RWPE1 (cell line): ENCODE measurements at regions not wholly inside any gene's neighbourhood (a gene's known extent, or its start where the extent isn't known, plus 50 kb on each side); places are given as distances from the start of the nearest gene placed in this dataset.

Experiments used
- CTCF ChIA-PET: fragments of 350-600 bp; sonication (Branson Sonifier 250); formaldehyde crosslinking; extraction: SDS; loops from one replicate; lab custom pipeline; 2021; lab: Yijun Ruan, JAX
- POLR2A ChIA-PET: fragments of 400-600 bp; formaldehyde crosslinking; extraction: SDS; loops from one replicate; lab custom pipeline; 2020; ENCODE audit warnings: antibody characterized with exemption; ENCODE audit not compliant: low non-redundant PET; lab: Yijun Ruan, JAX
- DNase-seq: peaks from one replicate; pipeline ENCODE4 v3.0.0; 2012; ENCODE audit warnings: low spot score
- H3K27ac ChIP-seq: fragments of 450-650 bp; 2 replicates; pipeline ENCODE4 v1.5.1; 2017
- TF ChIP-seq, protein P1 (sequence below): fragments of 450-650 bp; conservative IDR thresholded peaks from 2 replicates; pipeline ENCODE4 v1.5.1; 2017; ENCODE audit warnings: low read depth, mild to moderate bottlenecking

DNA sequence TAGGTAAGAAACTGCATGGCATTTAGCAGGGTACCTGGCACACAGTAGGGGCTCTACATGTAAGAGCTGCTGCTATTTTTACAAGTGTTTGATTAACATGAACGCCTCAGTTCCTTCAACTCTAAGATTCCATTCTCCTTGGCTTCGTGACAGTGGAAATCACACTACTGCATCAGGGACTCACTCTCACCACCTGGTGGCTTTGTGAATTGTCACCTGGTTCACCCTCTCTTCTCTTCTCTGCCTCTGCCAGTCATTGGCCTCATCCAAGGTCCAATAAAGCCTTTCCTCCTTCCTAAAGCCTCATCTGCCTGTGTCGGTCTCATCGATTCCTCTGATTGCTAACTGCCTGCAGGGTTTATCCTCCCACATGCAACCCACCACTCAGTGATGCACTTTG, 476.4 kb downstream of the VRK1 start:
- no peak overlapping the region for H3K27ac ChIP-seq
- TF ChIP-seq, protein P1, sequence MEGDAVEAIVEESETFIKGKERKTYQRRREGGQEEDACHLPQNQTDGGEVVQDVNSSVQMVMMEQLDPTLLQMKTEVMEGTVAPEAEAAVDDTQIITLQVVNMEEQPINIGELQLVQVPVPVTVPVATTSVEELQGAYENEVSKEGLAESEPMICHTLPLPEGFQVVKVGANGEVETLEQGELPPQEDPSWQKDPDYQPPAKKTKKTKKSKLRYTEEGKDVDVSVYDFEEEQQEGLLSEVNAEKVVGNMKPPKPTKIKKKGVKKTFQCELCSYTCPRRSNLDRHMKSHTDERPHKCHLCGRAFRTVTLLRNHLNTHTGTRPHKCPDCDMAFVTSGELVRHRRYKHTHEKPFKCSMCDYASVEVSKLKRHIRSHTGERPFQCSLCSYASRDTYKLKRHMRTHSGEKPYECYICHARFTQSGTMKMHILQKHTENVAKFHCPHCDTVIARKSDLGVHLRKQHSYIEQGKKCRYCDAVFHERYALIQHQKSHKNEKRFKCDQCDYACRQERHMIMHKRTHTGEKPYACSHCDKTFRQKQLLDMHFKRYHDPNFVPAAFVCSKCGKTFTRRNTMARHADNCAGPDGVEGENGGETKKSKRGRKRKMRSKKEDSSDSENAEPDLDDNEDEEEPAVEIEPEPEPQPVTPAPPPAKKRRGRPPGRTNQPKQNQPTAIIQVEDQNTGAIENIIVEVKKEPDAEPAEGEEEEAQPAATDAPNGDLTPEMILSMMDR = no peak
- no peak for DNase-seq
- POLR2A ChIA-PET = no interaction called here
- CTCF ChIA-PET = interaction anchor here (0.6 kb wide), 1 partner anchor 82 kb away, joined by 3 read pairs; no protein-coding TSS in a partner anchor

DNA sequence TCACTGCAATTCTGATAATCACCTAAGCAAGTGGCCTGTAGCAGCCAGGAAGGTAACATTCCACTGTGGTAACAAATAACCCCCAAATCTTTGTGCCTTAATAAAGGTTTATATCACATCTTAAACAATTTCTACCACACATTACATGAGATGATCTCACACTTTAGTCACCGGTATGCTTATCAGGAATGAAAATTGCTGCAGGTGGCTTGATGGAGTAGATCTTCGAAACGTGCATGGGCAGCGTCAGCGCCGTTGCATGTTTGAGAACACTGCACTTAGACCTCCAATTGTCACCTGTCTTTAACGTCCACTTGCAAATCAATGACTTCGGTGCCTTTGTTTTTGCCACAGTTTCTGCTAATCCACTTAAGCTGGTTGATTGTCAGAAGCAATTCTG, 477.4 kb downstream of the VRK1 start:
- ChIA-PET CTCF (no interaction called here), POLR2A (no interaction called here)
- no peak overlapping the region for H3K27ac ChIP-seq
- DNase-seq = no peak
- TF ChIP-seq, protein P1 = no peak

DNA sequence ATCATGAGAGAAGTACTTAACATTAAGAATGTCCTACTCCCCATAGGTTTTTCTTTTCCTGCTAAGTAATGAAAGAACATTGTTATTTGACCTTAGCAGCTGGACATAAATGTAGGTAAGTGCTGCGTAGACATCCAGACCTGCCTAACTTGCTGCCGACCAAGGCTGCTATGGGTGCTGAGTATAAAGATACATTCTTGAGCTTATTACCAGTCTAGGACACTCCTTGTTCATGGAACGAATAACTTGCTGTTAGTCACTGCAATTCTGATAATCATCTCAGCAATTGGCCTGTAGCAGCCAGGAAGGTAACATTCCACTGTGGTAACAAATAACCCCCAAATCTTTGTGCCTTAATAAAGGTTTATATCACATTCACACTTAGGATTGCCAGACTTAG, 478.1 kb downstream of the VRK1 start:
- TF ChIP-seq, protein P1 = no peak
- no peak overlapping the region for H3K27ac ChIP-seq
- POLR2A ChIA-PET = no interaction called here
- CTCF ChIA-PET = no interaction called here
- DNase-seq = no peak

DNA sequence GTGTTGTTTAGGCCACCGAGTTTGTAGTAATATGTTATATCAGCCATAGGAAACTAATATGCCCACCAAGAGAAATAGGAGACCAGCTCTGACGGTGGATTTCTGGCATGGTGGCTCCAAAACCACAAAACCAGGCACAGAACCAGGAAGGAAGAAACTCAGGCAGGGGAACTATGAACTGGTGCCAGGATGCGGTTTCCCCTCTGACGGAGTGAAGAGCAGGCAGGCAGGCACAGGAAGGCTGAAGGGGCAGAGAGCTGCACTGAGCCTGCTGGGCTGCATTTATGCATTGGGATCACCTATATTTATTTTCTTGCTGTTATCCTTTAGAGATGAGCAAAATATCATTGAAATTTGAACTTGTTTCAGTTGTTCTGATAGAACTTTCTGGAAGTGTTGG, 479.4 kb downstream of the VRK1 start:
- POLR2A ChIA-PET = no interaction called here
- TF ChIP-seq, protein P1 = no peak
- no peak for DNase-seq
- H3K27ac ChIP-seq = no peak overlapping the region
- CTCF ChIA-PET = no interaction called here

DNA sequence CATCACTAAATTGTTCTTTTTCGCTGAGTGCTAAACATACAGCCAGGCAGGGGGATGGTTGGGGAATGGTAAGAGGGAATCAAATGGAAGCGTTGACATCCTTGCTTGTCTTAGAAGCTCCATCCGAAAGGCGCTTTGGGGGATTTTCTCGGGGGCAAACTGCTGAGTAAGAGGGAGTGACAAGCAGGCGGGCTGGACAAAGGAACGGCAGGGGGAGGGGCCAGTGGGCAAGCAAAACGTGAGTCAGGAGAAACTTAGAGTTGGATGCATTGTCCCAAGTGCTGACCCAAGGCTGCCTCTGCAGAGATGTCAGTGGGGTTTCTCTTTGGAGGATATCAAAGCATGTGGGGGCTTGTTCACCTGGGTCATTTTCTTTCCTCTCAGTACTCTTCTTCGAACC, 480.5 kb downstream of the VRK1 start:
- CTCF ChIA-PET = interaction anchor here (0.5 kb wide), 1 partner anchor 1634 kb away, joined by 3 read pairs; no protein-coding TSS in a partner anchor
- no peak for DNase-seq
- no peak overlapping the region for H3K27ac ChIP-seq
- POLR2A ChIA-PET = no interaction called here
- TF ChIP-seq, protein P1 = no peak

DNA sequence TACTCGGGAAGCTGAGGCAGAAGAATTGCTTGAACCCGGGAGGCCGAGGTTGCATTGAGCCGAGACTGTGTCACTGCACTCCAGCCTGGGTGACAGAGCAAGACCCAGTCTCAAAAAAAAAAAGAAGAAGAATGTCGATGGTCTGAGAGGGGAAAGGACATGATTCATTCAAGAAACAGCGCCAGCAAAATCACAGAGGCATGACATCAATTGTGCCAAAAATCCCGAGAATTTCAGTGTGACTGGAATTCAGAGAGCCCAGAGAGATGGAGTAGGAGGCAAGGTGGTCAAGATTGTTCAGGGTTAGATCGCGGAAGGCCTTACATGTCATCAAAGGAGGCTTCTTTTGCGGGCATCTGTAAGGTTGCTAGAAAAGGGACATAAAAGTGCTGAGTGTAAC, 483.3 kb downstream of the VRK1 start:
- TF ChIP-seq, protein P1 = no peak
- ChIA-PET POLR2A (no interaction called here), CTCF (no interaction called here)
- no peak overlapping the region for H3K27ac ChIP-seq
- no peak for DNase-seq

DNA sequence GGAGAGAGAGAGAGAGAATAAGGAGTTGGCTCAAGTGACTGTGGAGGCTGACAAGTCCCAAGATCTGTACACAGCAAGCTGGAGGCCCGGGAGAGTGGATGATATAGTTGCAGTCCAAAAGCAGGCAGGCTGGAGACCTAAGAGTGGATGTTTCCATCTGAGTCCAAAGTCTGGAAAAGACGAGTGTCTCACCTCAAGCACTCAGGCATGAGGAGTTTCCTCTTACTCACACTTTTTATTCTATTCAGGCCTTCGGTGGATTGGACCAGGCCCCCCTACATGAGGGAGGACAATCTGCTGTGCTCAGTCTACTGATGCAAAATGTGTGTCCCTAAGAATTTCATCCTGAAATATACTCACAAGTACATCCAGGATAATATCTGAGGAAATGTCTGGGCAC, 484.6 kb downstream of the VRK1 start:
- no peak for DNase-seq
- TF ChIP-seq, protein P1 = no peak
- CTCF ChIA-PET = no interaction called here
- no peak overlapping the region for H3K27ac ChIP-seq
- POLR2A ChIA-PET = no interaction called here
